ENCODE measurements at regions not wholly inside any gene's neighbourhood (a gene's known extent, or its start where the extent isn't known, plus 50 kb on each side); places are given as distances from the start of the nearest gene placed in this dataset.
"Not testable (repeated sequence)": the region's sequence is repeated elsewhere in the genome, so short reads cannot be mapped to it uniquely, and the experiment has no call there.

GRCh38 chr3:176870451-176870850, 326.8 kb downstream of the TBL1XR1 start:
- no peak for DNase-seq (ENCODE audit: low read depth, low spot score)

DNA sequence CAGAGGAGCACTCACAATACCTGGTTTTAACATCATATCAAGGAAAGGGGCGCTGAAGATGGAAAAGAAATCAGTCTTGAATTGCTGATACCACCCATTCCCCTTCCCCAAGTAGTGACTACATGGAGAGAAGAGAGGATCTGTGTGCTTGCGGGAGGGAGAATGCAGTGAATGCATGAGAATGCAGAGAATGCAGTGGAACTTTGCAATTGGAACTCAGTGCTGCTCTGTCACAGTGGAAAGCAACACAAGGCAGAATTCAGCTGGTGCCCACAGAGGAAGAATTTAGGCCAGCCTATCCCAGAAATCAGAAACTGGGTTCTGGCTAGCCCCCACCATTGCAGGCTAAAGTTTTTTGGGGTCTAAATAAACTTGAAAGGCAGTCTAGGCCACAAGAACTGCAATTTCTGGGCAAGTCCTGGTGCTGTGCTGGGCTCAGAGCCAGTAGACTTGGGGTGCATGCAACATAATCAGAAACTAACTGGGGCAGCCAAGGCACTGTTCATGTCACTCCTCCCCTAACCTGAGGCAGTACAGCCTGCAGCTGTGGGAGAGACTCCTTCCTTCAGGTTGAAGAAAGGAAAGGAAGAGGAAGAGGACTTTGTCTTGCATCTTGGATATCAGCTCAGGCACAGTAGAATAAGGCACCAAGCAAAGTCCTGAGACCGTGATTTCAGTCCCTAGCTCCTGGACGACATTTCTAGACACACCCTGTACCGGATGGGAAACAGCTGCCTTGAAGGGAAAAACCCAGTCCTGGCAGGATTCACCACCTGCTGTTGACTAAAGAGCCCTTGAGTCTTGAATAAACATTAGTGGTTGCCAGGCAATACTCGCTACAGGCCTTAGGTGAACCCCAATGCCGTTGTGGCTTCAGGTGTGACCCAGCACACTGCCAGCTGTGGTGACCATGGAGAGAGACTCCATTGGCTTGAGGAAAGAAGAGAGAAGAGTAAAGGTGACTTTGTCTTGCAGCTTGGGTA, 329.3 kb downstream of the TBL1XR1 start:
- no peak for DNase-seq (ENCODE audit: low read depth, low spot score)

GRCh38 chr3:176861137-176861536, 336.1 kb downstream of the TBL1XR1 start:
- no peak for DNase-seq (ENCODE audit: low read depth, low spot score)

DNA sequence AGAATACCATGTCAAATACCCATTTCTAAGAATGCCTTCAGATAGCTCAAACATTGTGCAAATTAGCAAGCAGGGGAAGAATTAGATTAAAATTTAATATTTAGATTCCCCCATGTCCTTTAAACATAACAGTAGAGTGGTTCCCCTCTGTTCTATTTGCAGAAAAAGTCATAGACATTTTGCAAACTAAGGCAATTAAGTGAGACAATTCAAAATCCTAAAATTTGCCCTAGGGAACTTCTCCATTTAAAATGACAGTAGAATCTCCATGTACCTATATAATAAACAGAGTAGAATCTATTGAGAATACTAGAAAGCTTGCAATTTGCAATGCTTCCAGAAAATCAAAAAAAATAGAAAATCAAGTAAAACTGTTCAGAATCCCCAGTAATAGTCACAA, 340.6 kb downstream of the TBL1XR1 start:
- DNase-seq (ENCODE audit: low read depth, low spot score): no peak

DNA sequence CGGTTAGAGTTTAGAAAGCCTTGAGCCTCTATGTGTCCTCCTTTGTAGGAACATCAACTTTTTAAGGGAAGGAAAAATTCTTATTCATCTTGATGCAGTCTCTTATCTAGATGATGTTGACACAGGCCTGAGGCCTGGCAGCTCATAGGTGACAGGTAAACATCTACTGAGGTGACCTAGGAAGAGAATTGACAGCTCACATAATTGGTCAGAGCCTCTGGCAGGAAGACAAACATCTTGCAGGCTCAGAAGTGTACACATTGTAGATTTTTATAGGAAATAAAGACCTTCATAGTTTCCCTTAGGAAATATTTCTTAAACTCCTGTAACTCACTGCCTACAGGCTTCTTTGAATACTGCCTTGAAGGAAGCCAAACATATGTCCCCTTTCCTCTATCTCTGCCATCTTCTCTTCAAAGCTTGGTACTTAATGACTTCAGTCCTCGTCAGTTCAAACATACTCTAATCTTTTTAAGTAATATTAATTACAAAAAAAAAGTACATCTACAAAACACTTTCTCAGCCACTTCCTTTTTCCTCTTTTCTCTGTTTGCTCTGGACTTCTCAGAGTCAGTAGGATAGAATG, 341.3 kb downstream of the TBL1XR1 start:
- DNase-seq (ENCODE audit: low read depth, low spot score): no peak

GRCh38 chr3:176855213-176855612, 342.1 kb downstream of the TBL1XR1 start:
- no peak for DNase-seq (ENCODE audit: low read depth, low spot score)

GRCh38 chr3:176850498-176850897, 346.8 kb downstream of the TBL1XR1 start:
- no peak for DNase-seq (ENCODE audit: low read depth, low spot score)

GRCh38 chr3:176848431-176849214, 348.7 kb downstream of the TBL1XR1 start:
- DNase-seq (ENCODE audit: low read depth, low spot score): no peak

DNA sequence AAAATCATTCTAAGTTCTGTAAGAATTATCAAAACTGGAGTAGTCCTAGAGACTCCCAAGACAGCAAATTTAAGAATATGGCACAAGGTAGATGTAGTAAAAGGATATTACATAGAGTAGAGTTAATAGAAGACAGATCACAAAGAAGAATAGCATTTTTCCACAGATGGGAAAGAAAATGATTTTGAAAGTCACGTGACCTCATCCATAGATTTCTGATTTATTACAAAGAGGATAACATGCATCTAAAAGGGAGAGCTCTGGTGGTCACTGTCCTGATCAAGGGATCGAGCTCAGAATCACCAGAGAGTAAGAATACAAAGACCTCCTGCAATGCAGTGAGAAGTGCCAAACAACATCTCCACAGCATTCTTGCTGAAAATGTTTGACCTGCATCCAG, 354.4 kb downstream of the TBL1XR1 start:
- DNase-seq (ENCODE audit: low read depth, low spot score): no peak

DNA sequence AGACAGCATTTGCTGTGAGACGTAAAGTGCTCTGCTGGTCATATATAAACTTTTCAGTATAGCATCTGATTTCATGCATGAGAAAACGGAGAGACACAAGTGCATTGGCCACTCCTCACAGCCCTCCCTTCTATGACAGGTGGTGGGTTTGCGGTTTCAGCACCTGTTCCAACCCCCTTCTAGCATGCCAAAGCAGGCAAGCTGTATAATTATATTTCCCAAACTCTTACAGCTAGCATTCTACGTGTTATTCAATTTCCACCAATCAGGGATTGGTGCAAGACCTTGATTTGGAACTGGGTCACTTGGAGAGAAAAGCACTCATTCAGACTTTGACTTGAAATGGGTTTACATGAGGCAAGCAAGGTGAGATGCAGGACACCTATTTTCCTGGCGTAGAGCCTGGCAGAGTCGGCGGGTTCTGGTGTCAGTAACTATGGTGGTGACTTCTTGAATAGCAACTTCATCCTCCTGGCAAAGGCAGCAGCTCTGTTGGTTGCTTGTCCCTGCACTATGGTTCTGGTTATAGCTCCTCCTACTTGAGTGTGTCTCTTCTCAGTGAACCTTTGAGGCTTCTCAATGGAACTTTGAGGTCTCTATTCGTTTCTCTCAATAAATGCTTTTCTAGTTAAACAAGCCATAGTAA, 356.5 kb downstream of the TBL1XR1 start:
- DNase-seq (ENCODE audit: low read depth, low spot score): no peak

- DNase-seq (ENCODE audit: low read depth, low spot score): no peak
These were observed 357.4 kb downstream of the TBL1XR1 start for GRCh38 chr3:176839901-176840300.

DNA sequence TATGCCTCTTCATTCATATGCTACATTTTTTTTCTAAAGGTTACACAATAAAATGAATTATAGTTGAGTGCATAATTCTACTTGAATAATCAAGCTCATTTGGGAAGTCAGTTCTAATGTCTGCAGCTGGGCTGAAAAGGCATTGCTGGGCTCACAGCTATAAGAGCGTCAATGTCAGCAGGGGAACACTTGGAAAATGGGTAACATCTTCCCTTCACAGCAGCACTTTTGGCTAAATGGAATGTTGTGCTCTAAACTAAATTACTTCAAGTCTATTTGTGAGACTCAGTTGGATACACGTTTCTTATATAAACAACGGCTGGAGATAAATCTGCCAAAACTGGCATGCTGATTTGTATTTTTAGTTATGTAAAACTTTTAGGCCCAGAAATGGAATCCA, 357.8 kb downstream of the TBL1XR1 start:
- DNase-seq (ENCODE audit: low read depth, low spot score): no peak

DNA sequence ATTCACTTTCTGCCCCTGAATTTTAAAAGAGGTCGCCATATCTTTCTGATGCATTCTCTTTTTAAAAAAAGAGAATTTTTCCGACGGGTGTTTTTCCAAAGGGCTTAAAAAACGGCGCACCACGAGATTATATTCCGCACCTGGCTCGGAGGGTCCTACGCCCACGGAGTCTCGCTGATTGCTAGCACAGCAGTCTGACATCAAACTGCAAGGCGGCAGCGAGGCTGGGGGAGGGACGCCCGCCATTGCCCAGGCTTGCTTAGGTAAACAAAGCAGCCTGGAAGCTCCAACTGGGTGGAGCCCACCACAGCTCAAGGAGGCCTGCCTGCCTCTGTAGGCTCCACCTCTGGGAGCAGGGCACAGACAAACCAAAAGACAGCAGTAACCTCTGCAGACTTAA, 370.0 kb downstream of the TBL1XR1 start:
- DNase-seq (ENCODE audit: low read depth, low spot score): not testable (repeated sequence)

DNA sequence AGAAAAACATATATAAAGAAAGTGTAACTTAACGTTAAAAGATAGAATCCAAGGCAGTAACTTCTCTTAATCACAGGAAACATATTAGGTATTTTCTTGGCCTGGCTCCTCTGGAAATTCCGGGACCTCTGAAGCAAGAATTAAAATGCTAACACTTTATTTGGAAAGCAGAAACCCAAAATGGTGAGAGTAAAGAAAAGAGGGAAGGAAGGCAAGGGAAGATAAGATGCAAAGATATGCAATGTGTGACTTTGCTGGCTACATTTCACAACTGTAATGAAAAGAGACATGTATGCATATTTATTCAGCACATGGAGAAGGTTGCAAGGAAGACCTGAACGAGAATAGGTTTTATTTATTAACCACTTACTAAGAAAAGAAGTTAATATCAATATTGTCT, 372.5 kb downstream of the TBL1XR1 start:
- no peak for DNase-seq (ENCODE audit: low read depth, low spot score)

DNA sequence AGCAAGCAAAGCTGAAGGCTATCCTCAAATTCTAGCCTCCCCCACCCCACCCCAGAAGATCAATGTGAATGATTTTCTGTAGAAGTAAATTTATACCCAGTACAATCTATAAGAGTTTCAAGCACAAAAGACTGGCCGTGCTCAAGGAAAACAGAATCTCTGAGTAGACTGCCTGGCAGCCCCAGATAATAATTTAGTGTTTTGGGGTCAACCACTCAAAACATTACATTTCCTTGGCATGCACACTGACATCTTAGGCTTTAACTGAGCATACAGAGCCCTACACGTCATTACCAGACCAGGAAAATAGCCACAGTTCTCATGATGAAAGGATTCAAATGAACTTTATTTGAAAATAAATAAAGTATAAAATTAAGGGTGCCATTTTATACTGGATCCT, 376.5 kb downstream of the TBL1XR1 start:
- DNase-seq (ENCODE audit: low read depth, low spot score): no peak

GRCh38 chr3:176816937-176817336, 380.3 kb downstream of the TBL1XR1 start:
- no peak for DNase-seq (ENCODE audit: low read depth, low spot score)

DNA sequence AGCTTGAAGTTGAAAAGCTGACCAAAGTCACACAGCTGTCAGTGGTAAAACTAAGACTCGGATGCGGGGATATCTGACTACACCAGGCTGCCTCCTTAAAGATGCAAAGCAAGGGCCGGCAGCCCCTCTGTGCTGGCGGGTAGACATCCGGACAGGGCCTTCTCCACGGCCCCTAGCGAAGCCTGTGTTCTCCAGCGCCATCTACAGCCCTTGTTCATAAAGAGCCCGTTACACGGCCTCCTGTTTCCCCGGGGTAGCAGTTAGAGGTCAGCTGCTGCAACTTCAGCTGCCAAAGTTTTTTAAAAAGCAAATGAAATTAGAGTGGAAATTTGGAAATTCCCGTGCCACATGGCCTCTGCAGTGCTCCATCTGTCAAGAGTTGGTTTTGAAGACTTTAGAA, 383.0 kb downstream of the TBL1XR1 start:
- peak; percentile 88 for DNase-seq (ENCODE audit: low read depth, low spot score)

GRCh38 chr3:176807938-176808337, 389.3 kb downstream of the TBL1XR1 start:
- DNase-seq (ENCODE audit: low read depth, low spot score): no peak

GRCh38 chr3:176799675-176800074, 397.6 kb downstream of the TBL1XR1 start:
- DNase-seq (ENCODE audit: low read depth, low spot score): peak; percentile 8

GRCh38 chr3:176798680-176799079, 398.6 kb downstream of the TBL1XR1 start:
- no peak for DNase-seq (ENCODE audit: low read depth, low spot score)

DNA sequence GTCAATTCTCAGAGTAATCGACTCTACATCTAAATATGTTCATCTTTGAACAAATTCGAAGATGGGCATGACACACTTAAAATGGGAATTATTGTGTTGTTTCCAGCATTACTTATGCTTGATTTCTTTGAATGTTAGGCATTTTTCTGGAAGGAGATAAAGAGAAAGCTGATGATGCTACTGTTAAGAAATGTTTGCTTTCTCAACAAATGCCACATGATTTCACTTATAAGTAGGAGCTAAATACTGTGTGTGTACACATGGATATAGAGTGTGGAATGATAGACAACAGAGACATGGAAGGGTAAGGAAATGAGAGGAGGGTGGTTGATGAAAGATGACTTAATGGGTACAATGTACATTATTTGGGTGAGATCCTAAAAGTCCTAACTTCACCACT, 400.9 kb downstream of the TBL1XR1 start:
- no peak for DNase-seq (ENCODE audit: low read depth, low spot score)

DNA sequence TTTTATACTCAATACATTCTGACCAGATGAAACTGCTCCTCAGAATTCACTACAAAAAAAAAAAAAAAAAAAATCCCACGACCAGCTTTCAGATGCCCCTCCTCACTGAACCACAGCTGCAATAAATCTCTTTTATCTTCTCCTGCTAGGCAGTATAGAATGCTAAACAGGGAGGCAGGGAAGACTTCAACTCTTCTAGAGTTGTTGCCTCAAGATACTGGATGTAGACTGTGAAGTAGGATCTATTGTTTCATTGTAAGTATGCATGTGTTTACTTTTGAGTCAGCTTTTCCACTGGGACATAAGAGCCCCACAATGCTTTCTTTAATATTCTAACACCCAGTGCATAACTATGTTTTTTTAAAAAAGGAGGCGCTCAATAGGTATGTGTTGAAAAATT, 401.4 kb downstream of the TBL1XR1 start:
- DNase-seq (ENCODE audit: low read depth, low spot score): no peak

All from ELF-1 (cell line).